Nephron progenitor cell (in vitro differentiated cells): ENCODE measurements at regions not wholly inside any gene's neighbourhood (a gene's known extent, or its start where the extent isn't known, plus 50 kb on each side); places are given as distances from the start of the nearest gene placed in this dataset.

Experiments used
- DNase-seq: peaks from one replicate; pipeline ENCODE4 v3.0.0; 2021
- H3K27ac Mint-ChIP-seq: 2 replicates; pipeline ENCODE4 v1.8.0; 2021; ENCODE audit warnings: mild to moderate bottlenecking, moderate library complexity, mixed read lengths
- H3K27me3 Mint-ChIP-seq: 2 replicates; pipeline ENCODE4 v1.8.0; 2021; ENCODE audit warnings: mild to moderate bottlenecking, low read depth, mixed read lengths; ENCODE audit not compliant: poor library complexity
- H3K36me3 Mint-ChIP-seq: 2 replicates; pipeline ENCODE4 v1.8.0; 2021; ENCODE audit warnings: low read depth, mixed read lengths
- H3K4me1 Mint-ChIP-seq: 2 replicates; pipeline ENCODE4 v1.8.0; 2021; ENCODE audit warnings: mixed read lengths
- H3K4me3 Mint-ChIP-seq: 2 replicates; pipeline ENCODE4 v1.8.0; 2021; ENCODE audit warnings: mild to moderate bottlenecking, moderate library complexity, mixed read lengths
- H3K9me3 Mint-ChIP-seq: 2 replicates; pipeline ENCODE4 v1.8.0; 2021; ENCODE audit warnings: mild to moderate bottlenecking, moderate library complexity, mixed read lengths
- TF ChIP-seq, protein P1 (sequence below): fragments of 200-600 bp; sonication (generic); IDR thresholded peaks from 2 replicates; pipeline ENCODE4 v1.5.0; 2021; ENCODE audit warnings: antibody characterized with exemption

DNA sequence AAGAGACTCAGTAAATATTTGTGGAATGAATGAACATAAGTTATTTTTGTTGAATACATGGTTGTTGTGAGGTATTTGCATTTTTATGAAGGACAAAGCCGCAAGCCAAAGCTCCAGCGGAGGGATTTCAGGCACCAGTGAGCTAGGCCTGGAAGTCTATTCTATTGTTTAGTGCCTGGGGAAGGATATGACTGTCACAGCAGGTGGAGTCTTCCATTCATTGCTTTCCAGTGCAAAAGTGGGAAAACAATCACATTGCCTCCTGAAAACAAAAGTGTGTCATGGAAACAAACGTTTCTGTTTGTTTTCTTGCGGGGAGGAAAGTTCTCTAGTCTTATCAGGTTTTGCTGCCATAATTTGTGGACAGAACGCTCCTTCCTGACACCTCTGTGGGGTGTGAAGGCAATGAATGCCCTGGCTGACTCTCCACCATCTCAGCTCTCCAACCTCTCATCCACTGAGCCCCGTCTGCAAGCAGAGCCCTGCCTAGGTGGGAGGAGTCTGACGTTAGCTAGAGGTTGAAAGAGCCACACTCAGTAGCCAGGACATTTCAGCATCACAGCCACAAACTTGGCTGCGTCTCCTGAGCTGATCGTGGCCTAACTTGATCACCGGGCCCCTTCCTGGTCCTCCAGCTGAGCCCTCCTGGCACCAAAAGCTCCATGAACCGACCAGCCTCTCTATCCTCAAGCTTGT, 739.1 kb downstream of the MATN1 start:
- Mint-ChIP-seq H3K4me1 (peaks cover 22% of the 10 kb centered on the region), H3K27me3 (peaks cover 4% of the 10 kb centered on the region), H3K27ac (peak overlapping the region; percentile 38), H3K36me3 (no peaks in the 10 kb centered on the region), H3K9me3 (no peaks in the 10 kb centered on the region), H3K4me3 (no peak overlapping the region)
- no peak for DNase-seq
- TF ChIP-seq, protein P1, sequence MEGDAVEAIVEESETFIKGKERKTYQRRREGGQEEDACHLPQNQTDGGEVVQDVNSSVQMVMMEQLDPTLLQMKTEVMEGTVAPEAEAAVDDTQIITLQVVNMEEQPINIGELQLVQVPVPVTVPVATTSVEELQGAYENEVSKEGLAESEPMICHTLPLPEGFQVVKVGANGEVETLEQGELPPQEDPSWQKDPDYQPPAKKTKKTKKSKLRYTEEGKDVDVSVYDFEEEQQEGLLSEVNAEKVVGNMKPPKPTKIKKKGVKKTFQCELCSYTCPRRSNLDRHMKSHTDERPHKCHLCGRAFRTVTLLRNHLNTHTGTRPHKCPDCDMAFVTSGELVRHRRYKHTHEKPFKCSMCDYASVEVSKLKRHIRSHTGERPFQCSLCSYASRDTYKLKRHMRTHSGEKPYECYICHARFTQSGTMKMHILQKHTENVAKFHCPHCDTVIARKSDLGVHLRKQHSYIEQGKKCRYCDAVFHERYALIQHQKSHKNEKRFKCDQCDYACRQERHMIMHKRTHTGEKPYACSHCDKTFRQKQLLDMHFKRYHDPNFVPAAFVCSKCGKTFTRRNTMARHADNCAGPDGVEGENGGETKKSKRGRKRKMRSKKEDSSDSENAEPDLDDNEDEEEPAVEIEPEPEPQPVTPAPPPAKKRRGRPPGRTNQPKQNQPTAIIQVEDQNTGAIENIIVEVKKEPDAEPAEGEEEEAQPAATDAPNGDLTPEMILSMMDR: no peak

DNA sequence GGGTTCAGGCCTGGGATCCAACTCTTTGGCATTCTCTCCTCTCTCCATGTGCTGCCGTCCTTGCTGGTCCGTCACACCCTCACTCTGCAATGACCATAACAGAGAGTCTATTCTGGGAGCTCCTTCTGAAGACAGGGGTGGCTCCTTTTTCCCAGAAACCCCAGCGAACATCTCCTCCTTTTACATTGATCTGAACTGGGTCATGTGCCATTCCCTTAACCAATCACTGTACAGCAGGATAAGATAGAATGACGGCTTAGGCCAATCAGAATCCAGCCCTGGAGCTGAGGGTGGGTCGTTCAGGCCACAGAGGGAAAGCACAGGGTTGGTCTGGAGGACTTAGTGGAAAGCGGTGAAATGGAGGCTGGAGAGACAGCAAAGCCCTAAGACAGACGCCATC, 740.1 kb downstream of the MATN1 start:
- TF ChIP-seq, protein P1: no peak
- H3K9me3 Mint-ChIP-seq: no peaks in the 10 kb centered on the region
- peaks cover 6% of the 10 kb centered on the region for H3K27me3 Mint-ChIP-seq
- peaks cover 22% of the 10 kb centered on the region for H3K4me1 Mint-ChIP-seq
- H3K36me3 Mint-ChIP-seq: no peaks in the 10 kb centered on the region
- no peak overlapping the region for H3K27ac Mint-ChIP-seq
- no peak for DNase-seq
- no peak overlapping the region for H3K4me3 Mint-ChIP-seq

DNA sequence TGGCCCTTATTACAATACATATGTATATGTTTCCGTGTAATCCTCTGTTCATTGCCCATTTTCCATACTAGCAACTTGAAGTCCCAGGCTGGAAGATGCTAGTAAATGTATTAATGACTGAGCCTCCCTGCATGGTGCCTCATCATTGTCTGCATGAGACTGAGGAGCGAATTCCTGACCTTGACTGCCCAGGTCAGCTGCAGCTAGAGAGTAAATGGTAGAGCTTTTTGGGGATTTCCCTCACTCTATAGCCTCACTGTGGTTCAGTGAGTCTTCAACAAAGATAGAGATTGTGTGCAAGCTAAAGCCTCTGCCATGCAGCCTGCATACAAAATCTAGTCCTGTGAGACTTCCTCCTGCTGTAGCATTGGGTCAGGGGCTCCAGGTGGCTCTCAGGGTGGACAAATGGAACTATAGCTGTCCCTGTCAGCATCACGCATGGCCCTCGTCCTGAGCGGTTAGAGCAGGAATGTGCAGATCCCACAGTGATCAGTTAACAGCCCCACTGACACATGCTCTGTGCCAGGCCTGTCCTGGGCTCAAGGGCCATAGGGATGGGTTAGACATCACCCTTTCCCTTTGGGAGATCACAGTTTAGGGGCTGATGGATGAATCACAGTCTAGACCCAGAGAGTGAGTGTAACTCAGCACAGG, 741.7 kb downstream of the MATN1 start:
- peaks cover 15% of the 10 kb centered on the region for H3K4me1 Mint-ChIP-seq

DNA sequence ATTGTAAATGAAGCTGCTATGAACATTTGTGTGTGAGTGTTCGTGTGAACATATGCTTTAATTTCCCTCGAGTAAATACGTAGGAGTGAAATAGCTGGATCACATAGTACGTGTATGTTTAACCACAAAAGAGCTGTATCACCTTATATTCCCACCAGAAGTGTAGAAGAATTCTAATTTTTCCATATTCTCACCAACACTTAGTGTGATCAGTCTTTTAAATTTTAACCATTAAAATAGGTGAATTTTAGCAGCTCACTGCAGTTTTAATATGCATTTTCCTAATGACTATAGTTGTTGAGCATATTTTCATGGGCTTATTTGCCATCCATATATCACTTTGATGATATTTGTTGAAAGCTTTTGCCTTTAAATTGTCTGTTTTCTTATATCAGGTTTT, 741.2 kb downstream of the PTPRU start:
- no peak for DNase-seq
- TF ChIP-seq, protein P1: no peak
- Mint-ChIP-seq H3K9me3 (peaks cover 3% of the 10 kb centered on the region), H3K4me1 (no peaks in the 10 kb centered on the region), H3K4me3 (no peak overlapping the region), H3K27ac (no peak overlapping the region), H3K27me3 (peaks cover 22% of the 10 kb centered on the region), H3K36me3 (no peaks in the 10 kb centered on the region)

More for the DNA sequence above, 741.7 kb downstream of the MATN1 start:
- Mint-ChIP-seq H3K27ac (no peak overlapping the region), H3K4me3 (no peak overlapping the region), H3K9me3 (peaks cover 3% of the 10 kb centered on the region), H3K36me3 (no peaks in the 10 kb centered on the region), H3K27me3 (peaks cover 9% of the 10 kb centered on the region)
- TF ChIP-seq, protein P1: no peak
- no peak for DNase-seq

DNA sequence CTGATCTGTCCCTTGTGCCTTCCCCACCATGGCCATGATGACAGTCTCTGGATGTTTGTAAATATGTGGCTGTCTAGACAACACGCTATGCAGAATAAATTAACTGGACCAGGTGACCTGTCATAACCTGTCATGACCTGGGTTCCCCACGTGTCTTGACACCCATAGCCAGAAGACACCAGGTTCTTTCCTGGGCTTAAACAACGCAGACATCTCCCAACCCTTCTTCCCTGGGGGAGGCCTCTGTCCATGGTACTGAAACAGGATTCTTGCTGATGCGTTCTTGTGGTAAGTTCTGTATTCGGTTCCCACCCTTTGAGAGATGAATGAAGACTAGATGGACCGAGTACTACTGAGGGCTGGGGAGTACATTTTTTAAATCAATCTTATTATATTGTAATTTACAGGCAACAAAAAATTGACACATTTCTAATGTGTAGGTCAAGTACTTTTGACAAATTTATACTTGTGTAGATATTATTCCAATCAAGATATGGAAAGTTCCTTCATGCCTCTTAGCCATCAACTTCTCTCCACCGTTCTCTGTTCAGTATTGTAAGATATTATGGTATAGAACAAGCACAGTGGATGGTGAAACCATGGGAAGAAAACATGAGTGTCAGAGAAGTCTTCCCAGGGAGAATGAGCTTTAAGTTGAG, 738.8 kb downstream of the PTPRU start:
- no peak overlapping the region for H3K27ac Mint-ChIP-seq
- peaks cover 30% of the 10 kb centered on the region for H3K27me3 Mint-ChIP-seq
- DNase-seq: peak; percentile 73
- no peak overlapping the region for H3K4me3 Mint-ChIP-seq
- TF ChIP-seq, protein P1: no peak
- no peaks in the 10 kb centered on the region for H3K36me3 Mint-ChIP-seq
- no peaks in the 10 kb centered on the region for H3K4me1 Mint-ChIP-seq
- H3K9me3 Mint-ChIP-seq: peaks cover 3% of the 10 kb centered on the region
